ENCODE measurements at regions not wholly inside any gene's neighbourhood (a gene's known extent, or its start where the extent isn't known, plus 50 kb on each side); places are given as distances from the start of the nearest gene placed in this dataset.

DNA sequence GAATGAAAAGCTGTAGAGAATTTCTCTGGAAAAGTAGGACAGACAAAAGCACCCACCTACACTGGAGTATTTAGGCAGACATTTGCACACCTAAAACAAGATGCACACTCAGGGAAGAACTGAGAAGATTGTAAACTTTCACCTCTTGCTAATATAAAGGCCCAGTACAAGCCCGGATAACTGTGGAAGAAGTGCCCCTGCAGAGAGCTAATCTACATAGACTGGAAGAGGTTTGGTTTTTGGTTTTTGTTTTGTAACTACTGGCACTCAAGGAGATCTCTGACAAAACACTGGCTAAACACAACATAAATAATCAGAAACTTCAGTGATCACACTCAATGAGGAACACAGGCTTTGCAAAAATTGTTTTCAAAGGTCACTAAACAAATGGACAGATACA lies 782.2 kb upstream of the SLC8A1 start:
- TF ChIP-seq, protein P1, sequence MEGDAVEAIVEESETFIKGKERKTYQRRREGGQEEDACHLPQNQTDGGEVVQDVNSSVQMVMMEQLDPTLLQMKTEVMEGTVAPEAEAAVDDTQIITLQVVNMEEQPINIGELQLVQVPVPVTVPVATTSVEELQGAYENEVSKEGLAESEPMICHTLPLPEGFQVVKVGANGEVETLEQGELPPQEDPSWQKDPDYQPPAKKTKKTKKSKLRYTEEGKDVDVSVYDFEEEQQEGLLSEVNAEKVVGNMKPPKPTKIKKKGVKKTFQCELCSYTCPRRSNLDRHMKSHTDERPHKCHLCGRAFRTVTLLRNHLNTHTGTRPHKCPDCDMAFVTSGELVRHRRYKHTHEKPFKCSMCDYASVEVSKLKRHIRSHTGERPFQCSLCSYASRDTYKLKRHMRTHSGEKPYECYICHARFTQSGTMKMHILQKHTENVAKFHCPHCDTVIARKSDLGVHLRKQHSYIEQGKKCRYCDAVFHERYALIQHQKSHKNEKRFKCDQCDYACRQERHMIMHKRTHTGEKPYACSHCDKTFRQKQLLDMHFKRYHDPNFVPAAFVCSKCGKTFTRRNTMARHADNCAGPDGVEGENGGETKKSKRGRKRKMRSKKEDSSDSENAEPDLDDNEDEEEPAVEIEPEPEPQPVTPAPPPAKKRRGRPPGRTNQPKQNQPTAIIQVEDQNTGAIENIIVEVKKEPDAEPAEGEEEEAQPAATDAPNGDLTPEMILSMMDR (IDR thresholded peaks at IDR 0.05 in 8 of 11, conservative IDR thresholded peaks at IDR 0.05 in 3 of 11) = no peak
- TF ChIP-seq POLR2AphosphoS5 (IDR thresholded peaks at IDR 0.05) (no peak), POLR2A (IDR thresholded peaks at IDR 0.05) (no peak)
